SU-DHL-6 (cell line): ENCODE measurements at regions not wholly inside any gene's neighbourhood (a gene's known extent, or its start where the extent isn't known, plus 50 kb on each side); places are given as distances from the start of the nearest gene placed in this dataset.

ENCODE experiments used
- EZH2phosphoT487 ChIP-seq: fragments of 200-600 bp; sonication (generic), shearing (Covaris generic); conservative IDR thresholded peaks from 2 replicates; pipeline ENCODE4 v1.6.1; 2018; ENCODE audit warnings: mild to moderate bottlenecking, antibody characterized with exemption, low read length, moderate library complexity, mixed read lengths
- TF ChIP-seq, protein P1 (sequence below): fragments of 200-600 bp; sonication (generic); IDR thresholded peaks from one replicate; pipeline ENCODE4 v1.5.1; 2017; ENCODE audit warnings: antibody characterized with exemption, mild to moderate bottlenecking, low read length, moderate library complexity; ENCODE audit not compliant: insufficient read depth, poor library complexity, severe bottlenecking

GRCh38 chr3:143183665-143183964 is 64.0 kb downstream of the CHST2 start:
- TF ChIP-seq, protein P1, sequence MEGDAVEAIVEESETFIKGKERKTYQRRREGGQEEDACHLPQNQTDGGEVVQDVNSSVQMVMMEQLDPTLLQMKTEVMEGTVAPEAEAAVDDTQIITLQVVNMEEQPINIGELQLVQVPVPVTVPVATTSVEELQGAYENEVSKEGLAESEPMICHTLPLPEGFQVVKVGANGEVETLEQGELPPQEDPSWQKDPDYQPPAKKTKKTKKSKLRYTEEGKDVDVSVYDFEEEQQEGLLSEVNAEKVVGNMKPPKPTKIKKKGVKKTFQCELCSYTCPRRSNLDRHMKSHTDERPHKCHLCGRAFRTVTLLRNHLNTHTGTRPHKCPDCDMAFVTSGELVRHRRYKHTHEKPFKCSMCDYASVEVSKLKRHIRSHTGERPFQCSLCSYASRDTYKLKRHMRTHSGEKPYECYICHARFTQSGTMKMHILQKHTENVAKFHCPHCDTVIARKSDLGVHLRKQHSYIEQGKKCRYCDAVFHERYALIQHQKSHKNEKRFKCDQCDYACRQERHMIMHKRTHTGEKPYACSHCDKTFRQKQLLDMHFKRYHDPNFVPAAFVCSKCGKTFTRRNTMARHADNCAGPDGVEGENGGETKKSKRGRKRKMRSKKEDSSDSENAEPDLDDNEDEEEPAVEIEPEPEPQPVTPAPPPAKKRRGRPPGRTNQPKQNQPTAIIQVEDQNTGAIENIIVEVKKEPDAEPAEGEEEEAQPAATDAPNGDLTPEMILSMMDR = no peak
- TF ChIP-seq EZH2phosphoT487 = no peak
